ENCODE measurements at regions not wholly inside any gene's neighbourhood (a gene's known extent, or its start where the extent isn't known, plus 50 kb on each side); places are given as distances from the start of the nearest gene placed in this dataset.

DNA sequence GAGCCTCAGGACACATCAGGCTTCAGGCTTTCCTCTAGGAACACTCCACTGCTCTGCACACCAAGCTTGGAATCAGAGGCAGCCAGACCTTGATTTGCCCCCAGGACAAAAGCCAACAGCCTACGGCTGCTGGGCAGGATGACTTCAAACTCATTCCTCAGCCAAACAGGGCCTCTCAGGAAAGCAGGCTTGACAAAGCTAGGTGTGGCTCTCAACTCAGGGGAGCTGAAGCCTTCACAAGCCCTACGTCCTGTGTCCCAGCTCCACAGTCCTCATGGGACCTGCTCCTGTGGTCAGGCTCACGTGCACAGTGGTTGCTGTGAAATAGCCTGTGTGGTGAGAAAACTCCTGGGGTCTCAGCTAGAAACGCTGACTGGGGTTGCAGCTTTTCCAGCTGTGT, 398.9 kb upstream of the ZNF507 start:
- TF ChIP-seq, protein P1, sequence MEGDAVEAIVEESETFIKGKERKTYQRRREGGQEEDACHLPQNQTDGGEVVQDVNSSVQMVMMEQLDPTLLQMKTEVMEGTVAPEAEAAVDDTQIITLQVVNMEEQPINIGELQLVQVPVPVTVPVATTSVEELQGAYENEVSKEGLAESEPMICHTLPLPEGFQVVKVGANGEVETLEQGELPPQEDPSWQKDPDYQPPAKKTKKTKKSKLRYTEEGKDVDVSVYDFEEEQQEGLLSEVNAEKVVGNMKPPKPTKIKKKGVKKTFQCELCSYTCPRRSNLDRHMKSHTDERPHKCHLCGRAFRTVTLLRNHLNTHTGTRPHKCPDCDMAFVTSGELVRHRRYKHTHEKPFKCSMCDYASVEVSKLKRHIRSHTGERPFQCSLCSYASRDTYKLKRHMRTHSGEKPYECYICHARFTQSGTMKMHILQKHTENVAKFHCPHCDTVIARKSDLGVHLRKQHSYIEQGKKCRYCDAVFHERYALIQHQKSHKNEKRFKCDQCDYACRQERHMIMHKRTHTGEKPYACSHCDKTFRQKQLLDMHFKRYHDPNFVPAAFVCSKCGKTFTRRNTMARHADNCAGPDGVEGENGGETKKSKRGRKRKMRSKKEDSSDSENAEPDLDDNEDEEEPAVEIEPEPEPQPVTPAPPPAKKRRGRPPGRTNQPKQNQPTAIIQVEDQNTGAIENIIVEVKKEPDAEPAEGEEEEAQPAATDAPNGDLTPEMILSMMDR (IDR thresholded peaks at IDR 0.05): no peak
- TF ChIP-seq ZFX (IDR thresholded peaks at IDR 0.05; ENCODE audit: borderline replicate concordance): no peak
- no peak overlapping the region for H3K27ac ChIP-seq

DNA sequence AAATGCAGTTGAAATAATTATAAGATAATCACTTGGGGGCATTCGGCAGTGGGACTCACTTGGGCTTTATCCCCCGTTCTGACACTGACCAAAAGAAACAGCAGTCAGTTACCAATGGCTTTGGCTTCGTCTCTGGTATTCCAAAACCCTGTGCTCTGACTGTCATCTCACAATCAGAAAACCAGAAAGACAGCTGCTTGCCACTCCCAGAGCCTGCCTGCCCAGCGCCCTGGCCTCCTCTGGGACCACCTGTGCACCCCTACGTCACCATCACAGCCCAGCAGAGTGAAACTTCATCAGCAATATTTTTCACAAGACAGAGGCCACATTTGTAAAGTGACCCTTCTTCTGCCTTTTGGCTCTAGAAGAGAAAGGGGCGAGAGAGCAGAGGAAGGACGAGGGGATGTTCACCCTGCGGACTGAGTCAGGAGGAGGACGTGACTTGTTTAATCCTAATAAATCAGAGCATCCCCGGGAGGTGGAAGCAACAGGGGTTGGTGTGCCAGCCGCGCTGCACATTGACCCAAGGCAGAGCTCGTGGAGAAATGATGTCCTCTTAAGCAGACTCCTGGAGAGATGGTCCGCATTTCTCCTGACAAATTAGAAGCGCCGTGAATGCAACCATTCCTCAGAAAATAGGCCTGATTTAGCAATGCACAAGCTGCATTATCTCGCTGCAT, 397.8 kb upstream of the ZNF507 start:
- TF ChIP-seq, protein P1 (IDR thresholded peaks at IDR 0.05): no peak
- TF ChIP-seq ZFX (IDR thresholded peaks at IDR 0.05; ENCODE audit: borderline replicate concordance): no peak
- H3K27ac ChIP-seq: no peak overlapping the region

DNA sequence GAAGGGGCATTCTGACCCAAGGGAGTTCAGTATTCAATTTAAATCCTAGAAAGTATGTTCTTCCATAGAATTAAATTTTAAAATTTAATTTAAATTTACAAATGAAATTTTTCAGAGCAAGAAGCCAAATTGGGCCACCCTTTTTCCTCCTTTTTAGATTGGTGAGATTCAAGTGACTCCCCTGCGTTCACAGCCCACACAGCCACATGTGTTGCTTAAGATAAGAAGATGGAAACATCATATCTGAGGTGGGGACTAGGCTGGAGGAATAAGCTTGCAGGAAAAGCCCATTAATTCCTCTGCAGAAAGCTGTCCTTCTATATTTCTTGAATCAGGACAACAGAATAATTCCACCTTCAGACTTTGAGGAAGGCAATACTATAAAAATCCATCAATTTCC, 392.7 kb upstream of the ZNF507 start:
- TF ChIP-seq, protein P1 (IDR thresholded peaks at IDR 0.05): no peak
- TF ChIP-seq ZFX (IDR thresholded peaks at IDR 0.05; ENCODE audit: borderline replicate concordance): no peak
- H3K27ac ChIP-seq: no peak overlapping the region

DNA sequence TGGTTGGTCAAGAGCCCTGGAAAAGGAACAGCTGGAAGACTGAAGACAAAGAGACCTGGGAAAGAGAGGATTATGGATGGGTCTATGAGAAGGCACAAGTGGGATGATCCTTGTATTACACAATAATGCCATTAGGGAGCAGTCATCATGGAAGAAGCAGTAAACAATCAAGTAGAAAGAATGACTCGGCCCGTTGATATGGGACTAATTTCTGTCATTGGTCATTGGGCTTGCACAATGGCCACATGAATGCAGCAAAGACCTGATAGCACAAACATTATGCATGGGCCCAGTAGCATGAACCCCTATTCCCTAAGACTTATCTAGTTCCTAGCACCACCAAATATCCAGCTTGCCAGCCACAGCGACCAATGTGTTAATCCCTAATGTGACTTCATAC, 390.3 kb upstream of the ZNF507 start:
- no peak overlapping the region for H3K27ac ChIP-seq
- TF ChIP-seq, protein P1 (IDR thresholded peaks at IDR 0.05): no peak
- no peak for TF ChIP-seq ZFX (IDR thresholded peaks at IDR 0.05; ENCODE audit: borderline replicate concordance)

DNA sequence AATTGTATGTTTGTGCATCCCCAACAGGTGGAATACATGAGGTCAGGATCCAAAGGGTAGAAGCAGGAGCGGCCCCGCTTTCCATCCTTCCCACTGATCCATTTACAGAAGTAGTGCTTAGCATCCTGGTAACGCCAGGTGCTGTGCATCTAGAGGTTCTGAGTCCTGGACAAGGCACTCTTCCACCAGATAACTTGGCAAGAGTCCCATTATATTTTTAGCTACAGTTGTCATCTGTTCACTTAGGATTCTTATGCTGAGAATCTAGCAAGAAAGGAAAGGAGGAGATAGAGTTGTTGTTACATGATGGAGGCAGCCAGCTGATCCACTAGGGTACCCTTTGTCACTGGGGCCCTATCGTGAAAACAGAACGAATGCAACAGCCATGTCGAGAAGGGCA, 389.5 kb upstream of the ZNF507 start:
- no peak overlapping the region for H3K27ac ChIP-seq
- no peak for TF ChIP-seq ZFX (IDR thresholded peaks at IDR 0.05; ENCODE audit: borderline replicate concordance)
- TF ChIP-seq, protein P1 (IDR thresholded peaks at IDR 0.05): no peak

DNA sequence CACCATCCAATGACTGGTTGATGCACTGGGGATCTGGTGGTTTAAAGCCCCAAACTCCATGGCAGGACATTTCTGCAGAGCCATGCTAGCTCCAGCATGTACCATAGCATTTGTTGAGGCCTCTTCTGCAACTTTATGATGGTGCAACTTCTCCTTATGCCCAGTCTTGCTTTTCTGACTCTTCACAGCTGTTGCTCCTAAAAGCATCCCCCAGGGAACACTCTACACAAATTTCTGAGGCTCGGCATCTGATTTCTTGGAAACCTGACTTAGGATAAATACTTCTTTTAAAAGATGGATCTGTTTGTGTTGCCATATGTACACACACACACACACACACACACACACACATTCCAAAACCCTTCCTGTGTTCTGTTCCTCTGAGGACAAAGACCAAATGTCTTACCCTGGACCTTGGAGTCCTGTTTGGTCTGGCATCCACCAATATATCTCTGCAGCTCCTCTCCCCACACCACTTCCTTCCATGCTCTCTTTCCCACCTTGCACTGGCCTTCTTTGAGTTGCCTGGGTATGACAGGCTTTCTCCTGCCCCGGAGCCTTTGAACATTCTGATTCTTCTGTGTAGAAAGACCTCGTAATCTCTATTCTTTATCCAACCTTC, 388.5 kb upstream of the ZNF507 start:
- H3K27ac ChIP-seq: no peak overlapping the region
- no peak for TF ChIP-seq ZFX (IDR thresholded peaks at IDR 0.05; ENCODE audit: borderline replicate concordance)
- TF ChIP-seq, protein P1 (IDR thresholded peaks at IDR 0.05): no peak

DNA sequence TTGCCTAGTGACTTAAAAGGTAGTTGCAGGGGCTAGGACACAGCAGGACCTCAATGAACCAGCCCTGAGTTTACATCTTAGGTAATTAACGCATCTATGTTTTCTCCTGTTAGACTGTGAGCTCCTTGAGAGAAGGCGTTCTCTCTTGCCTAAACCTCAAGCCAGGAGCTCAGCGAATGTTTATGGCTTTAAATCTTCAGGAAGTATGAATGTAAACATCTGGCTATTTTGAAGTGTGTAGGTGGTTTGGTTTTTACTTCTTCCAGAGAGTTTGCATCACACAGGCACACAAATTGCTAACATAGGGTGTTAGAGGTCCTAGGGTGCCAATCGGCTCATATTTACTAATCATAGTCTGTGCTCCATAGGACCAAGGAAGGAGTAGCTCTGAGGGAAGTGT, 387.7 kb upstream of the ZNF507 start:
- TF ChIP-seq ZFX (IDR thresholded peaks at IDR 0.05; ENCODE audit: borderline replicate concordance): no peak
- TF ChIP-seq, protein P1 (IDR thresholded peaks at IDR 0.05): no peak
- H3K27ac ChIP-seq: no peak overlapping the region
